Transverse colon (tissue), 3 donors: ENCODE measurements at regions not wholly inside any gene's neighbourhood (a gene's known extent, or its start where the extent isn't known, plus 50 kb on each side); places are given as distances from the start of the nearest gene placed in this dataset.
"Not testable (repeated sequence)": the region's sequence is repeated elsewhere in the genome, so short reads cannot be mapped to it uniquely, and the experiment has no call there.

Source experiments
- POLR2A ChIP-seq: fragments of 450-650 bp; IDR thresholded peaks from one replicate; pipeline ENCODE4 v1.6.1; 2016; ENCODE audit warnings: antibody characterized with exemption, mild to moderate bottlenecking, moderate library complexity
- TF ChIP-seq, protein P1 (sequence below), 5 experiments: fragments of 200-600 bp in 3 of 5; fragments of 450-650 bp in 2 of 5; sonication (generic) in 3 of 5; IDR thresholded peaks; 1 replicate in 2 of 5; 2 replicates in 3 of 5; pipeline ENCODE4 v1.5.1; 2016 to 2017; ENCODE audit warnings: antibody characterized with exemption in 5 of 5, inconsistent platforms in 3 of 5, mild to moderate bottlenecking in 2 of 5, moderate library complexity in 1 of 5

DNA sequence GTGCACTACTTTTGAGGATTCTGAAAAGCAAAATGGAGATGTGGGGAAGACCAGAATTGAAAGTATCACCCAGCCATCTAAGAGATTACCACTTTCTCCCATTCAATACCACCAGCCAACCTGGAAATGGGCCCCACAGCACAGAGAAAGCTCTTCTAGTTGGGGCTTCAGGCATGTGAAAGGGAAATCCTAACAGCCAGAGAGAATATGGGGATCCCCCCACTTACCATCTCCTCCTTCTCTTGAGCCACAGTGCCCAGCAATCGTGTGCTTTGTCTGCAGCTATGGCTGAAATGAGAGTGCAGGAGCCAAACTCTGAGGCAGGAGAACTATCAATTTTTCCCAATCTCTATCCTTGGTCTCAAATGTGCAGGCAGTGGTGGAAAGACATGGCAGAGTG, 173.2 kb upstream of the KCTD7 start:
- not testable (repeated sequence) for TF ChIP-seq POLR2A
- TF ChIP-seq, protein P1, sequence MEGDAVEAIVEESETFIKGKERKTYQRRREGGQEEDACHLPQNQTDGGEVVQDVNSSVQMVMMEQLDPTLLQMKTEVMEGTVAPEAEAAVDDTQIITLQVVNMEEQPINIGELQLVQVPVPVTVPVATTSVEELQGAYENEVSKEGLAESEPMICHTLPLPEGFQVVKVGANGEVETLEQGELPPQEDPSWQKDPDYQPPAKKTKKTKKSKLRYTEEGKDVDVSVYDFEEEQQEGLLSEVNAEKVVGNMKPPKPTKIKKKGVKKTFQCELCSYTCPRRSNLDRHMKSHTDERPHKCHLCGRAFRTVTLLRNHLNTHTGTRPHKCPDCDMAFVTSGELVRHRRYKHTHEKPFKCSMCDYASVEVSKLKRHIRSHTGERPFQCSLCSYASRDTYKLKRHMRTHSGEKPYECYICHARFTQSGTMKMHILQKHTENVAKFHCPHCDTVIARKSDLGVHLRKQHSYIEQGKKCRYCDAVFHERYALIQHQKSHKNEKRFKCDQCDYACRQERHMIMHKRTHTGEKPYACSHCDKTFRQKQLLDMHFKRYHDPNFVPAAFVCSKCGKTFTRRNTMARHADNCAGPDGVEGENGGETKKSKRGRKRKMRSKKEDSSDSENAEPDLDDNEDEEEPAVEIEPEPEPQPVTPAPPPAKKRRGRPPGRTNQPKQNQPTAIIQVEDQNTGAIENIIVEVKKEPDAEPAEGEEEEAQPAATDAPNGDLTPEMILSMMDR (IDR thresholded peaks at IDR 0.05): not testable (repeated sequence)
